Activated CD4-positive, alpha-beta T cell treated with anti-CD3 and anti-CD28 coated beads, Interleukin-2, amount 10 ng/mL, durations not matched to agents 7 days and 5 days (primary cell): ENCODE measurements at regions not wholly inside any gene's neighbourhood (a gene's known extent, or its start where the extent isn't known, plus 50 kb on each side); places are given as distances from the start of the nearest gene placed in this dataset.

ENCODE experiments used
- CTCF ChIA-PET: fragments of 350-600 bp; sonication (Branson Sonifier 250); formaldehyde crosslinking; loops from one replicate; lab custom pipeline; 2021; ENCODE audit warnings: antibody characterized with exemption; lab: Charles Lee
- POLR2A ChIA-PET: fragments of 350-600 bp; sonication (Branson Sonifier 250); formaldehyde crosslinking; loops from one replicate; lab custom pipeline; 2021; ENCODE audit warnings: antibody characterized with exemption; lab: Charles Lee
- DNase-seq: peaks from one replicate; pipeline ENCODE4 v3.0.0-alpha.2; 2020
- H3K27ac Mint-ChIP-seq: one replicate; pipeline ENCODE4 v1.8.0; 2021; ENCODE audit warnings: mild to moderate bottlenecking, moderate library complexity, mixed read lengths
- H3K27me3 Mint-ChIP-seq: one replicate; pipeline ENCODE4 v1.8.0; 2021; ENCODE audit warnings: mixed read lengths
- H3K36me3 Mint-ChIP-seq: one replicate; pipeline ENCODE4 v1.8.0; 2021; ENCODE audit warnings: low read depth, mixed read lengths
- H3K4me1 Mint-ChIP-seq: one replicate; pipeline ENCODE4 v1.8.0; 2021; ENCODE audit warnings: mixed read lengths
- H3K4me3 Mint-ChIP-seq: one replicate; pipeline ENCODE4 v1.8.0; 2021; ENCODE audit warnings: mild to moderate bottlenecking, moderate library complexity, mixed read lengths
- H3K9me3 Mint-ChIP-seq: one replicate; pipeline ENCODE4 v1.8.0; 2021; ENCODE audit warnings: mixed read lengths

GRCh38 chr14:85214471-85214870 is 315.5 kb upstream of the FLRT2 start:
- Mint-ChIP-seq H3K4me3 (no peak overlapping the region), H3K27me3 (no peaks in the 10 kb centered on the region), H3K36me3 (no peaks in the 10 kb centered on the region), H3K27ac (no peak overlapping the region), H3K4me1 (no peaks in the 10 kb centered on the region), H3K9me3 (no peaks in the 10 kb centered on the region)
- ChIA-PET POLR2A (no interaction called here), CTCF (no interaction called here)
- DNase-seq: no peak

DNA sequence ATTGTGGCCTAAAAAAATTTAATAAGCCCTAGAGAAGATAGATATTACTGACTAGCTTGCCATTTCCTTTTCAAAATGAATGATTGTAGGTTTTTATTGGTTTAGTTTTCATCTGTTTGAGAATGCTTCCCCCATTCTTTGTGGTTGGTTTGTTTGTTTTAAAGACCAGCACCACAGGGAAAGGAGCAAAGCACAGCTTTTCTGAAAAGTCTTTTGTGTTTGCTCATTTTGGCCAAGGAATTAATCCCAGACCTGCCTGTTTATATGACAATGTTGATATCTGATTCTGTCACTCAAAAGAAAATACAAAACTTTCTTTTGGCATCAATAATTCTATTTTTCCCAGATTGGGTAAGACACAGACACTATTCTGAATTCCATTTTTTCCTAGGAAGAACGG is 312.5 kb upstream of the FLRT2 start:
- no peaks in the 10 kb centered on the region for H3K9me3 Mint-ChIP-seq
- POLR2A ChIA-PET: no interaction called here
- H3K27me3 Mint-ChIP-seq: no peaks in the 10 kb centered on the region
- H3K27ac Mint-ChIP-seq: no peak overlapping the region
- no peaks in the 10 kb centered on the region for H3K4me1 Mint-ChIP-seq
- CTCF ChIA-PET: no interaction called here
- H3K36me3 Mint-ChIP-seq: no peaks in the 10 kb centered on the region
- no peak overlapping the region for H3K4me3 Mint-ChIP-seq
- no peak for DNase-seq

GRCh38 chr14:85218982-85219381 is 311.0 kb upstream of the FLRT2 start:
- no peak for DNase-seq
- ChIA-PET CTCF (no interaction called here), POLR2A (no interaction called here)
- H3K36me3 Mint-ChIP-seq: no peaks in the 10 kb centered on the region
- H3K4me1 Mint-ChIP-seq: no peaks in the 10 kb centered on the region
- no peak overlapping the region for H3K27ac Mint-ChIP-seq
- H3K27me3 Mint-ChIP-seq: no peaks in the 10 kb centered on the region
- H3K9me3 Mint-ChIP-seq: no peaks in the 10 kb centered on the region
- H3K4me3 Mint-ChIP-seq: no peak overlapping the region

DNA sequence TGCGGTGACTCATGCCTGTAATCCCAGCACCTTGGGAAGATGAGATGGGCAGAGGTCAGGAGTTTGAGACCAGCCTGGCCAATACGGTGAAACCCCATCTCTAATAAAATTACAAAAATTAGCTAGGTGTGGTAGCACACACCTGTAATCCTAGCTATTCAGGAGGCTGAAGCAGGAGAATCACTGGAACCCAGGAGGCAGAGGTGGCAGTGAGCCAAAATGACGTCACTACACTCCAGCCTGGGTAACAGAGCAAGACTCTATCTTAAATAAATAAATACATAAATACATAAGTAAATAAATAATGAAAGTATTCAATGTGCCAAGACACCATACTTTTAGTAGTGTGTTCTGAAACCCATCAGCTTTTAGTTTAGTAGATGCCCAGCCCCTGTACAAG is 308.1 kb upstream of the FLRT2 start:
- no peak for DNase-seq
- Mint-ChIP-seq H3K4me3 (no peak overlapping the region), H3K4me1 (no peaks in the 10 kb centered on the region), H3K36me3 (no peaks in the 10 kb centered on the region), H3K27me3 (no peaks in the 10 kb centered on the region), H3K9me3 (peaks cover 5% of the 10 kb centered on the region), H3K27ac (no peak overlapping the region)
- ChIA-PET CTCF (no interaction called here), POLR2A (no interaction called here)

DNA sequence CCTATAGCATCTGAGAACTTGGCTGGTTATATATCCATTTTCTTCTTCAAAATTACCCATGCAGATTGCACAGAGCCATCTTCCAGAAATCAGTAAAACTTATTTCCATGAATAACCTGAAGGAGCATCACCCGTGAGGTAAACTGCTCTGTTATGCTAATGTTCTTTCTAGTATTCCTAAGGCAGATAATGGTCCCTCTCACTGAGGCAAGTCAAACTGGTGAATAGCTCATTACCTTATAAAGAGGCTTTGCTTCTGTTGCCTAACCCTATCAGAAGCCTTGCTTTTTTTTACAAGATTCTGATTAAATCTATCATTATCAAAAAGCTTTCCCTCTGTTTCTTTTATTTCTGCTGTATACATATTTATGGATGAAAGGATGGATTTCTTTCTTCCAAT is 307.6 kb upstream of the FLRT2 start:
- Mint-ChIP-seq H3K36me3 (no peaks in the 10 kb centered on the region), H3K27me3 (no peaks in the 10 kb centered on the region), H3K4me1 (no peaks in the 10 kb centered on the region), H3K9me3 (peaks cover 5% of the 10 kb centered on the region), H3K27ac (no peak overlapping the region), H3K4me3 (no peak overlapping the region)
- DNase-seq: no peak
- CTCF ChIA-PET: no interaction called here
- POLR2A ChIA-PET: no interaction called here

GRCh38 chr14:85223667-85224066 is 306.3 kb upstream of the FLRT2 start:
- H3K4me3 Mint-ChIP-seq: no peak overlapping the region
- H3K4me1 Mint-ChIP-seq: no peaks in the 10 kb centered on the region
- no peak for DNase-seq
- no peaks in the 10 kb centered on the region for H3K27me3 Mint-ChIP-seq
- peaks cover 7% of the 10 kb centered on the region for H3K9me3 Mint-ChIP-seq
- ChIA-PET POLR2A (no interaction called here), CTCF (no interaction called here)
- no peak overlapping the region for H3K27ac Mint-ChIP-seq
- no peaks in the 10 kb centered on the region for H3K36me3 Mint-ChIP-seq

- no peaks in the 10 kb centered on the region for H3K4me1 Mint-ChIP-seq
- DNase-seq: no peak
- CTCF ChIA-PET: no interaction called here
Observed at GRCh38 chr14:85224241-85224640, 305.7 kb upstream of the FLRT2 start.

DNA sequence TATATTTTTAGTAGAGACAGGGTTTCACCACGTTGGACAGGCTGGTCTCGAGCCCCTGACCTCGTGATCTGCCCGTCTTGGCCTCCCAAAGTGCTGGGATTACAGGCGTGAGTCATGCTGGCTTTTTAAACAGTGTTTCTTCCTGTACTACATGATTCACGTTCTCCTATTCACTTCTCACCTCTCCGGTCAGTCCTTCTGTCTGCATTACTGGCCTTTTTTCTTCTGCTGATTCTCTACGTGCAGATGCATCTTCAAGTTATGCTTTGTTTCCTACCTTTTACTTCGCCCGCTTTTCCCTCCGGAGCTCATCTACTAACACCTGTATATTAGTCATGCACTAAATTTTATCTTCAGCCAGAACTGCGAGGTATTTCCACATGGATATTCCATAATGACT is 296.2 kb upstream of the FLRT2 start:
- H3K9me3 Mint-ChIP-seq: peaks cover 4% of the 10 kb centered on the region

More at GRCh38 chr14:85224241-85224640, 305.7 kb upstream of the FLRT2 start:
- Mint-ChIP-seq H3K27ac (no peak overlapping the region), H3K27me3 (no peaks in the 10 kb centered on the region), H3K36me3 (no peaks in the 10 kb centered on the region), H3K4me3 (no peak overlapping the region), H3K9me3 (peaks cover 7% of the 10 kb centered on the region)
- POLR2A ChIA-PET: no interaction called here

DNA sequence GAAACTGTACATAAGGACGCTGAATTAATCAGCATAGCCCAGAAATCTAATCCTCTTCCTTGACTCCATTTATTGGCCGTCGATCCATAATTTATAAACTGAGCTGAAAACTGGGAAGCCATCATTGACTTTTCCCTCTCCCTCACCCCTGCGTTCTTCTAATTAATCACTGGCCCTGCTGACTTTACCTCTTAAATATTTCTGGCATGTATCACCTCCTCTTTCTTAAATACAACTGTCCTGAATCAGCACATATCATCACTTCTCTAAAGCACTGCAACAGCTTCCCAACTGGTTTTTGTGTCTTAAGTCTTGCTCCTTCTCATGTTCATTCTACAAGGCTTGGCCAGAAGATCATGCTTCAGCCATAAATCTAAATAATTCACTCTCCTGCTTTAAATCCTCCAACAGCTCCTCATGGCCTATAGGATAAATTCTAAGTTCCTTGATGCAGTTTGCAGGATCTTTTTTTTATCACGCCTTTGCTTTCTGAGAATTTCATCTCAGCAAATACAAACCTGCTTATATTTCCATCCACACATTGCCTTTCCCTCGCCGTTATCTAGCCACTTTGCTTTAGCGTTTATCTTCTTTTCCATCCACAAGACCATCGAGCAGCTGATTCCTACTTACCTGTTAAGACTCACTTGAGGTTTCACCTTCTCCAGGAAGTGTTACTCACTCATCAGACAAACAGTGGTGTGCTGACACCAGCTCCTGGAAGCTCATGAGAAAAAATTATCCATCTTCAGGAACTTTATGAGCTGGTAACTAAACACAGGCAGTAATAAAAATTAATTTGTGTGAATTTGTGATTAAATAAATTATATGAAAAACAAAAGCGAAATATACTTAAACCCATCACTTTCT is 295.6 kb upstream of the FLRT2 start:
- Mint-ChIP-seq H3K36me3 (no peaks in the 10 kb centered on the region), H3K27me3 (no peaks in the 10 kb centered on the region), H3K4me3 (no peak overlapping the region), H3K9me3 (peaks cover 4% of the 10 kb centered on the region), H3K27ac (no peak overlapping the region), H3K4me1 (no peaks in the 10 kb centered on the region)
- DNase-seq: no peak
- ChIA-PET POLR2A (no interaction called here), CTCF (no interaction called here)

More for the DNA sequence above, 296.2 kb upstream of the FLRT2 start:
- Mint-ChIP-seq H3K4me3 (no peak overlapping the region), H3K4me1 (no peaks in the 10 kb centered on the region), H3K36me3 (no peaks in the 10 kb centered on the region), H3K27ac (no peak overlapping the region), H3K27me3 (no peaks in the 10 kb centered on the region)
- ChIA-PET POLR2A (no interaction called here), CTCF (no interaction called here)
- DNase-seq: no peak

DNA sequence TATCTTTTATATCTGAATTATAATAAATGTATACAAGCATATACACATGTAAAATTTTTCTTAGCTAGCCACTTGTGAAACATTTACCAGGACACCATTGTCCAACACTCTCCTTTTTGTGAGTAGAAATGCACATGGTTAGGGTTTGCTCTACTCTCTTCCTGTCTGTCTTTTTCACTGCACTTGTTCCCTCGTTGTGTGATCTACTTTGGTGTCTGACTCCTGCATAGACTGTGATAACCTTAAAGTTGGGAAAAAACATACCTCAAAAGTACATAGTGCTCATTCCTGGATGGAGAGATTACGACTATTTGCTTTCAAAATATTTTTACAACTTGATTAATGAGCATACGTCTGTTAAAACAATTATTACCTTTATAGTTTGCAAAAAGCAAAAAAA is 294.1 kb upstream of the FLRT2 start:
- H3K36me3 Mint-ChIP-seq: no peaks in the 10 kb centered on the region
- H3K27me3 Mint-ChIP-seq: no peaks in the 10 kb centered on the region
- H3K27ac Mint-ChIP-seq: no peak overlapping the region
- POLR2A ChIA-PET: no interaction called here
- no peaks in the 10 kb centered on the region for H3K4me1 Mint-ChIP-seq
- H3K9me3 Mint-ChIP-seq: peaks cover 1% of the 10 kb centered on the region
- CTCF ChIA-PET: no interaction called here
- DNase-seq: no peak
- H3K4me3 Mint-ChIP-seq: no peak overlapping the region

DNA sequence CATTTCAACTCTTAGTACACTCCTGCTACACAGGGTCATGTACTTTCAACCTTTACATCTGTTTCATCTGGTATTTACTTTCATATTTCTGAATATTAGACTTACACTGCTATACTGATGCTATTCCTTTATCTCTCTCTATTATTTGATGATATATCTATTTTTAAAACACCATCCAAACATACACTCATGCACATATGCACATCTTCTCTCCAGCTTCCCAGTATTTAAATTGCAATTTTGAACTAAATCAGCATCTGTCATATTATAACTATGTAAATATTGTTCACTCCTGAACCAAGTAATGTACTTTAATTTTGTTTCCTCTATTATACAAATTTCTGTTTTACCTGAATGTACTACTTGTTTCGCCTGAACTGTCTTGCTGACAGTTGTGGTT is 293.6 kb upstream of the FLRT2 start:
- no peak overlapping the region for H3K27ac Mint-ChIP-seq
- ChIA-PET CTCF (no interaction called here), POLR2A (no interaction called here)
- no peaks in the 10 kb centered on the region for H3K27me3 Mint-ChIP-seq
- H3K4me3 Mint-ChIP-seq: no peak overlapping the region
- H3K9me3 Mint-ChIP-seq: no peaks in the 10 kb centered on the region
- DNase-seq: no peak
- no peaks in the 10 kb centered on the region for H3K4me1 Mint-ChIP-seq
- no peaks in the 10 kb centered on the region for H3K36me3 Mint-ChIP-seq

DNA sequence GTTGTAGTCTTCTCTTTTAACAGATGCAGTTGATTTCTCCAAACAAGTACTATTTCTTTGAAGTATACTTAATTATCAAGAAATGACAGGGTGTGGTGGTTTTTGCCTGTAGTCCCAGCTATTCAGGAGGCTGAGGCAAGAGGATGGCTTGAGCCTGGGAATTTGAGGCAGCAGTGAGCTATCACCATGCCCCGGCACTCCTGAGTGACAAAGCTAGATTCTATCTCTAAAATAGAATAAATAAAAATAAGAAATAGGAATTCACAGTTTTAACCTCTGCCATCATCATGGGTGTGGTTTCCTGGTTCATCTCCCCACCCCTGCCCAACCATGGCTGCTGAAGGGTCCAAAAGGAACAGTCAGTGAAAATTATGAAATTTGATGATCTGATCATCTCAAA is 290.2 kb upstream of the FLRT2 start:
- Mint-ChIP-seq H3K4me3 (no peak overlapping the region), H3K9me3 (no peaks in the 10 kb centered on the region), H3K36me3 (no peaks in the 10 kb centered on the region), H3K27me3 (no peaks in the 10 kb centered on the region), H3K4me1 (no peaks in the 10 kb centered on the region), H3K27ac (no peak overlapping the region)
- no peak for DNase-seq
- CTCF ChIA-PET: no interaction called here
- POLR2A ChIA-PET: no interaction called here

DNA sequence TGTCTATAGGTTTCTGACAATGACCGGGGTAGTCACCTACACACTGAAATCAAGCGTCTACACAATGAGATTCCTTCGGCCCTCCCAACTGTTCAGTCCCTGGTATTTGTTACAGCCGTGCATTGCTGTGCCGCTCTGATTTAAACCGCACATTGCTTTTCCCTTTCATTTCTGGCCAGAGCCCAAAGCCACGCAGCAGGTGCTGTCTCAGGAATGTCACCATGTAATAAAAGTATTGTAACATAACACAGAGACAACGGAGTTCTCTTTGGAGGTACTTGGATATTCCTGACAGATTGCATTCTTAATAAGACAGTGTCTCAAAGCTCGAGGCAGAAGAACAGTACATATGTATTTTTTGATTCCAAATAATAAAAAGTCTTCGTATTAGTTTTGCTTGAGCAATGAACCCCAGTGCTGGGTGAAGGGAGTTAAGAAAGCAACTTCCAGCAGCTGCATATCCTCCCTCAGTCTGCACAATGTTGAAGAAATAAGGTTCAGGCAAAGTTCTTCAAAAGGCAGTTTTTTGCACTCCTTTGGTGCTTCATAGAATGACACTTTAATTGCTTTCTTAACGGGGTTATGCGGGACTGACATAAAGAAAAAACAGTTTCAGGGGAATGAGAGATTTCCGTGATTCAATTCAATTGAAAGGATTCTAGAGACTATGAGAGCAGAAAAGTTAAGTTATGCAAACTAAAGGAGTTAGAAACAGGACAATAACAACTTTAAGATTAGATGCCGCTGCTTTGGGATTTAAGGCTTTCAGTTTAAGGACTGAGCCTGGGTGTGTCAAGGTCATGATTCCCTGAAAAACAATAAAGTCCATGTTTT is 288.7 kb upstream of the FLRT2 start:
- H3K27ac Mint-ChIP-seq: no peak overlapping the region
- no peak for DNase-seq
- POLR2A ChIA-PET: no interaction called here

More for the DNA sequence above, 288.7 kb upstream of the FLRT2 start:
- CTCF ChIA-PET: no interaction called here
- no peaks in the 10 kb centered on the region for H3K9me3 Mint-ChIP-seq
- H3K27me3 Mint-ChIP-seq: no peaks in the 10 kb centered on the region
- H3K4me3 Mint-ChIP-seq: no peak overlapping the region
- no peaks in the 10 kb centered on the region for H3K36me3 Mint-ChIP-seq
- H3K4me1 Mint-ChIP-seq: no peaks in the 10 kb centered on the region
